Pancreas (tissue), 10 donors: ENCODE measurements at regions not wholly inside any gene's neighbourhood (a gene's known extent, or its start where the extent isn't known, plus 50 kb on each side); places are given as distances from the start of the nearest gene placed in this dataset.
A peak's percentile ranks its signal among the peaks of the same experiment; 100 is the strongest.

Experiments
- ATAC-seq, 4 donors: fragments of 200-7000 bp; cut with Tn5 transposase; one replicate each; pipeline versions ENCODE4 v1.8.0 to v1.9.1; 2020; ENCODE audit warnings: mild to moderate bottlenecking in 4 of 4, moderate library complexity in 4 of 4
- DNase-seq, 6 donors: peaks; one replicate each; pipeline ENCODE4 v3.0.0-alpha.2; 2020
- FAIRE-seq: peaks from 2 replicates; lab custom pipeline; 2012; peaks lifted over from hg19 to GRCh38; lab: Jason Lieb, UNC
- H3K27ac ChIP-seq, 4 donors: fragments of 200-600 bp; sonication (generic); 1 replicate in 3 of 4; 2 replicates in 1 of 4; pipeline versions ENCODE4 v1.5.0 to v1.8.0; 2020
- H3K27me3 ChIP-seq, 4 donors: fragments of 200-600 bp; one replicate each; pipeline ENCODE4 v1.8.0; 2021
- H3K36me3 ChIP-seq, 3 donors: fragments of 200-600 bp; sonication (generic) in 1 of 3; one replicate each; pipeline versions ENCODE4 v1.5.0 to v1.8.0; 2020 to 2021
- H3K4me1 ChIP-seq, 3 donors: fragments of 200-600 bp; one replicate each; pipeline ENCODE4 v1.8.0; 2021
- H3K4me3 ChIP-seq, 4 donors: fragments of 200-600 bp; sonication (generic) in 2 of 4; one replicate each; pipeline versions ENCODE4 v1.5.0 to v1.8.0; 2020 to 2021
- H3K9me3 ChIP-seq, 4 donors: fragments of 200-600 bp; one replicate each; pipeline ENCODE4 v1.8.0; 2021
- WGBS, 2 donors: extraction: QIAGEN DNeasy Blood & Tissue Kit; methylation state at CpG; one replicate each; pipeline ENCODE4 v1.1.7; 2013; 5-methylcytosine and 5-hydroxymethylcytosine counted together
- intact Hi-C, 3 donors: fragments of 100-400 bp; cut with DNase I; formaldehyde crosslinking; loops; one replicate each; pipeline versions ENCODE4 v1.11.1 to v1.14.2; 2022
- TF ChIP-seq, protein P1 (sequence below), 4 donors: fragments of 200-600 bp; sonication (generic) in 3 of 4; IDR thresholded peaks; one replicate each; pipeline versions ENCODE4 v1.5.0 to v1.8.0; 2021; ENCODE audit warnings: antibody characterized with exemption in 4 of 4
- donor health status: healthy with polysubstance abuse.
- donor health status: DM: no; HTN: no; CAD: no; lungs with moderate emphysema.
- donor health status: DM: no; HTN: no; CAD: no.
- donor health status: control.
- donor health status: control.
- donor health status: Bipolar disorder and iron deficiency.
- donor health status: DM: yes; HTN: yes; CAD: no.
- donor health status: DM: no; HTN: no; CAD: no.
- donor health status: DM: no; HTN: no; CAD: no.
- donor health status: DM: yes; HTN: yes; CAD: no.

DNA sequence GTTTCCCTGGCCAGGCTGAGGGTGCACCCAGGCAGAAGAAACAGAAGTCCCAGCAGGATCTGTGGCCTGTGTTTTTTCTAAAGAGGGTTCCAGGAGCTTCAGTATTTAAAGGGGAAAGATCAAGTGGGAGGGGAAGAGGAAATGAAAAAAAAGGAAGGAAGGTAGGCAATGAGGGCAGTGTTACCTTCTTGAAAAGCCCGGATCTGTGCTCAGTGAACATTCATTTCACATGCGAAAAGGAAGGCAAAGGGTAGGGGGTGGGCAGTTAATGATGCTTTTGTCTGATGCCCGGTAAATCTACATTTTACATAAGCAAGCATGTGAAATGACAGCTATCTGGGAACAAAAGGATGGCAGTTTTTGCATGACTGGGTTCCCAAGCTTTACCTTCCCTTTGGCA, 326.2 kb downstream of the UQCRFS1 start:
- H3K36me3 ChIP-seq = no peaks in the 10 kb centered on the region
- H3K27ac ChIP-seq = no peak overlapping the region
- no peaks in the 10 kb centered on the region for H3K27me3 ChIP-seq
- ATAC-seq (no peak), FAIRE-seq (no peak), DNase-seq (no peak)
- TF ChIP-seq, protein P1, sequence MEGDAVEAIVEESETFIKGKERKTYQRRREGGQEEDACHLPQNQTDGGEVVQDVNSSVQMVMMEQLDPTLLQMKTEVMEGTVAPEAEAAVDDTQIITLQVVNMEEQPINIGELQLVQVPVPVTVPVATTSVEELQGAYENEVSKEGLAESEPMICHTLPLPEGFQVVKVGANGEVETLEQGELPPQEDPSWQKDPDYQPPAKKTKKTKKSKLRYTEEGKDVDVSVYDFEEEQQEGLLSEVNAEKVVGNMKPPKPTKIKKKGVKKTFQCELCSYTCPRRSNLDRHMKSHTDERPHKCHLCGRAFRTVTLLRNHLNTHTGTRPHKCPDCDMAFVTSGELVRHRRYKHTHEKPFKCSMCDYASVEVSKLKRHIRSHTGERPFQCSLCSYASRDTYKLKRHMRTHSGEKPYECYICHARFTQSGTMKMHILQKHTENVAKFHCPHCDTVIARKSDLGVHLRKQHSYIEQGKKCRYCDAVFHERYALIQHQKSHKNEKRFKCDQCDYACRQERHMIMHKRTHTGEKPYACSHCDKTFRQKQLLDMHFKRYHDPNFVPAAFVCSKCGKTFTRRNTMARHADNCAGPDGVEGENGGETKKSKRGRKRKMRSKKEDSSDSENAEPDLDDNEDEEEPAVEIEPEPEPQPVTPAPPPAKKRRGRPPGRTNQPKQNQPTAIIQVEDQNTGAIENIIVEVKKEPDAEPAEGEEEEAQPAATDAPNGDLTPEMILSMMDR (IDR thresholded peaks at IDR 0.05) = no peak
- intact Hi-C loops = no loop called here
- H3K9me3 ChIP-seq = no peaks in the 10 kb centered on the region
- no peak overlapping the region for H3K4me3 ChIP-seq
- H3K4me1 ChIP-seq = no peaks in the 10 kb centered on the region
- 58 to 60% methylated on average over 3 of the region's 3 CpGs for WGBS, 2 donors

DNA sequence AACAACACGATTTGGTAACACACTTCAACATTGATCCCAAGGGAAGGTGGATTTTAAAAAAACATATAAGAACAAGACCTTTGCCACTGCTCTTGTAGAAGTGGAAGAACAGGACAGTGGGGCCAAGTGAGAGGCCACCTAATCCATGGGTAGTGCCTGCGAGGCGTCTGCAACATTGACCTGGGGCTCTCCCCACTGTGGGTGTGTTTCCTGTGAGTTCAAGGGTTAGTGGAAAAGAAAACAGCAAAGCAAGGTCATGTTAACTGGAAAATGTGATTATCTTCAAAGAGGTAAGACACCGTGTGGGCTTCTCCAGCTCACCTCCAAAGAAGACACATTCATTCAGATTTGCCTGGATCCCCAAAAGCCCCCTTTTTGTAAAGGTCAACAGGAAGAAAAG, 327.0 kb downstream of the UQCRFS1 start:
- ATAC-seq (no peak), FAIRE-seq (no peak), DNase-seq (no peak)
- intact Hi-C loops = no loop called here
- H3K4me3 ChIP-seq = no peak overlapping the region
- H3K27me3 ChIP-seq = no peaks in the 10 kb centered on the region
- H3K36me3 ChIP-seq = no peaks in the 10 kb centered on the region
- no peaks in the 10 kb centered on the region for H3K9me3 ChIP-seq
- 27 to 28% methylated on average over 4 of the region's 4 CpGs for WGBS, 2 donors
- no peaks in the 10 kb centered on the region for H3K4me1 ChIP-seq
- TF ChIP-seq, protein P1 (IDR thresholded peaks at IDR 0.05) = no peak
- H3K27ac ChIP-seq = no peak overlapping the region

DNA sequence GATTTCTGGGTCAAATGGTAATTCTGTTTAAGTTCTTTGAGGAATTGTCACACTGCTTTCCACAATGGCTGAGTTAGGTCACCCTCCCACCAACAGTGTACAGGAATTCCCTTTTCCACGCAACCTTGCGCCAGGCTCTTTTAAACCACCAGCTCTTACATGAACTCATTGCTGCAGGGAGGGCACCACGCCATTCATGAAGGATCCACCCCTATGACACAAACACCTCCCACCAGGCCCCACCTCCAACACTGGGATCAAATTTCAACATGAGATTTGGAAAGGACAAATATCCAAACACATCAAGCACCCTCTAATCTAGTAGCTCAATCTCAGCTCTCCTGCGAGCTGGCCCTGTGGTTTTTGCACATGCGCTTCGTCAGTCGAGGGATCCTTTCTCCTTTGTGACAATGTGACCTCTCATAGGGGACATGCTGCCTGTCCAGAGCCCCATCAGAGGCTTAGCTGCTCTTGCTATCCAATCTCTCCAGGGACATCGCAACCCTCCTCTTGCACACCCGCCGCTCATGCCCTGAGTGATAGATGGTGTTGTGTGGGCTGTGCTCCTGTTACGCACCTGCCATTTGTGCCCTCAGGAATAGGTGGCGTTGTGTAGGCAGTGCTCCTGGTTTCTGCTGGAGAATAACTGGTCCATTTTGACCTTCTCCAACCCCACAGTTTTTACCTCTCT, 328.0 kb downstream of the UQCRFS1 start:
- no peaks in the 10 kb centered on the region for H3K9me3 ChIP-seq
- no peak overlapping the region for H3K27ac ChIP-seq
- intact Hi-C loops = no loop called here
- H3K36me3 ChIP-seq = no peaks in the 10 kb centered on the region
- WGBS, 2 donors = 61 to 64% methylated on average over 12 of the region's 12 CpGs
- no peak overlapping the region for H3K4me3 ChIP-seq
- no peaks in the 10 kb centered on the region for H3K27me3 ChIP-seq
- TF ChIP-seq, protein P1 (IDR thresholded peaks at IDR 0.05) = no peak
- DNase-seq (no peak), FAIRE-seq (no peak), ATAC-seq (no peak)
- no peaks in the 10 kb centered on the region for H3K4me1 ChIP-seq

DNA sequence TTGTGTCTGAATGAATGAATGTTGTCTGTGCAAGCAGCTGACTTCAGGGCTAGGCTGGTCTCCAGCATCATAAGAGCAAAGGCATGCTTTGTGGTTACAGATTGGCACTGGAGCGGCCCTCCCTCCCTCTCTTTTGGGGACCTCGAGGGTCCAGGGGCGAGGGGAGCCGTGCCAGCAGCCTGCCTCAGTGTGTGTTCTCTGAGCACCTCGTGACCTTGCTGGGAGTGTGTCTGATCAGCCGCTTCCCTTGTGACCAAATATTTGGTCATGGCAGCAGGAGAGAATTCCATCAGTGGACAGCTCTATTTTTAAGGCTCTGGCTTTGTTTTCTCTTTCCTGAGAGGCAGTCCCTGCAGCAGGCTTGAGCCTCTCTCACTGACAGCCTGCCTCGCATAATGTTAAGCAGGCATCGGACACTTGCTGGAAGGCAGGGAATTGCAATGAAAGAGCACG, 329.7 kb downstream of the UQCRFS1 start:
- peak in 1 of 4 donors; percentile 18 for ATAC-seq
- Histone ChIP-seq H3K36me3 (no peaks in the 10 kb centered on the region), H3K9me3 (no peaks in the 10 kb centered on the region), H3K27me3 (no peaks in the 10 kb centered on the region), H3K4me3 (no peak overlapping the region), H3K4me1 (no peaks in the 10 kb centered on the region), H3K27ac (no peak overlapping the region)
- WGBS, 2 donors = 53 to 58% methylated on average over 9 of the region's 9 CpGs
- DNase-seq = peak in 1 of 6 donors; percentile 19
- no peak for FAIRE-seq
- intact Hi-C loops = no loop called here
- TF ChIP-seq, protein P1 (IDR thresholded peaks at IDR 0.05) = no peak

DNA sequence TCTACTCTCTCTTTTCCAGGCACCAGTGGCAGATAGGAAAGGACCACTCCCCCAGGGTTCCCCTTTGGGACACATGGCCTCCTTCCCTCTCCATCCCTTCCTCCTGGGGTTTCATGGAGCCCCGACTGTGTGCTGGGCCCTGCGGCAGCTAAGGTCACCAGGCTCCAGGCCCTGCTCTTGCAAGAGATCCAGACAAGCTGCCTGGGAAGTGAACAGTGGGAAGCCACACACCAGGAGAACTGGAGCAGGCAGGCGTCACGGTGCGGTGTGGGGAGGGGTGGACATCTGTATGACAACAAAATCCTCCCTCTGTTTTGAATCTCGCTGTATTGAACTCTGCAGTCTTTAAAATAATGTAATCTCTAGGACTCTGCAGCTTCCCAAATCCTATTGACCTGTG, 330.1 kb downstream of the UQCRFS1 start:
- H3K27me3 ChIP-seq = no peaks in the 10 kb centered on the region
- ATAC-seq = peak in 1 of 4 donors; percentile 11
- H3K27ac ChIP-seq = no peak overlapping the region
- no peak for DNase-seq
- H3K4me1 ChIP-seq = no peaks in the 10 kb centered on the region
- TF ChIP-seq, protein P1 (IDR thresholded peaks at IDR 0.05) = no peak
- intact Hi-C loops = no loop called here
- no peaks in the 10 kb centered on the region for H3K9me3 ChIP-seq
- no peak for FAIRE-seq
- H3K4me3 ChIP-seq = no peak overlapping the region
- 56 to 65% methylated on average over 6 of the region's 6 CpGs for WGBS, 2 donors
- no peaks in the 10 kb centered on the region for H3K36me3 ChIP-seq
